ENCODE measurements at regions not wholly inside any gene's neighbourhood (a gene's known extent, or its start where the extent isn't known, plus 50 kb on each side); places are given as distances from the start of the nearest gene placed in this dataset.
"Not testable (repeated sequence)": the region's sequence is repeated elsewhere in the genome, so short reads cannot be mapped to it uniquely, and the experiment has no call there.

- peak in 1 of 3 donors; percentile 17 for DNase-seq
Observed at GRCh38 chr5:91849069-91849468, 466.0 kb upstream of the ARRDC3 start.

GRCh38 chr5:91848453-91848852 lies 465.3 kb upstream of the ARRDC3 start:
- DNase-seq, result peak in 1 of 3 donors; percentile 86

GRCh38 chr5:91841423-91841822 lies 458.3 kb upstream of the ARRDC3 start:
- DNase-seq, result no peak

GRCh38 chr5:91840412-91840811 lies 457.3 kb upstream of the ARRDC3 start:
- DNase-seq, result no peak

GRCh38 chr5:91839721-91840120 lies 456.6 kb upstream of the ARRDC3 start:
- DNase-seq, result no peak

GRCh38 chr5:91839233-91839632 lies 456.1 kb upstream of the ARRDC3 start:
- DNase-seq, result no peak

GRCh38 chr5:91830361-91830953 lies 447.3 kb upstream of the ARRDC3 start:
- no peak for DNase-seq

GRCh38 chr5:91825618-91826017 lies 442.5 kb upstream of the ARRDC3 start:
- DNase-seq, result no peak

- DNase-seq, result no peak
Observed at GRCh38 chr5:91824406-91824805, 441.3 kb upstream of the ARRDC3 start.

GRCh38 chr5:91820874-91821273 lies 437.8 kb upstream of the ARRDC3 start:
- no peak for DNase-seq

GRCh38 chr5:91816681-91817080 lies 433.6 kb upstream of the ARRDC3 start:
- DNase-seq, result no peak

GRCh38 chr5:91797576-91797975 lies 414.5 kb upstream of the ARRDC3 start:
- no peak for DNase-seq

- DNase-seq, result no peak
Observed at GRCh38 chr5:91794856-91795548, 411.9 kb upstream of the ARRDC3 start.

GRCh38 chr5:91794455-91794854 lies 411.3 kb upstream of the ARRDC3 start:
- DNase-seq, result no peak

- peak in 1 of 3 donors; percentile 4 for DNase-seq
Observed at GRCh38 chr5:91787718-91788117, 404.6 kb upstream of the ARRDC3 start.

GRCh38 chr5:91777671-91778070 lies 394.6 kb upstream of the ARRDC3 start:
- peak; percentile 4 to 60 (median 39) for DNase-seq

GRCh38 chr5:91776249-91776648 lies 393.1 kb upstream of the ARRDC3 start:
- no peak for DNase-seq

GRCh38 chr5:91770400-91770799 lies 387.3 kb upstream of the ARRDC3 start:
- no peak for DNase-seq

- DNase-seq, result not testable (repeated sequence)
Observed at GRCh38 chr5:91757383-91757782, 374.3 kb upstream of the ARRDC3 start.

- no peak for DNase-seq
Observed at GRCh38 chr5:91754990-91755389, 371.9 kb upstream of the ARRDC3 start.

- not testable (repeated sequence) for DNase-seq
Observed at GRCh38 chr5:91744470-91744869, 361.4 kb upstream of the ARRDC3 start.

GRCh38 chr5:91742550-91742949 lies 359.4 kb upstream of the ARRDC3 start:
- DNase-seq, result no peak

GRCh38 chr5:91741764-91742505 lies 358.8 kb upstream of the ARRDC3 start:
- no peak for DNase-seq

All from muscle of back (tissue), 3 donors.